Testis (tissue), 2 donors: ENCODE measurements at regions not wholly inside any gene's neighbourhood (a gene's known extent, or its start where the extent isn't known, plus 50 kb on each side); places are given as distances from the start of the nearest gene placed in this dataset.

ENCODE experiments used
- CTCF ChIP-seq, 3 experiments: fragments of 450-650 bp in 2 of 3; fragments of 200-600 bp in 1 of 3; sonication (generic) in 1 of 3; IDR thresholded peaks; one replicate each; pipeline ENCODE4 v1.5.1; 2016 to 2019; ENCODE audit warnings: antibody characterized with exemption in 3 of 3, mild to moderate bottlenecking in 2 of 3, moderate library complexity in 1 of 3
- POLR2A ChIP-seq: fragments of 450-650 bp; IDR thresholded peaks from one replicate; pipeline ENCODE4 v1.6.1; 2017; ENCODE audit warnings: antibody characterized with exemption, mild to moderate bottlenecking, moderate library complexity

- TF ChIP-seq CTCF (IDR thresholded peaks at IDR 0.05): no peak
- no peak for TF ChIP-seq POLR2A
Measured at GRCh38 chr12:128083132-128083729, 183.7 kb upstream of the TMEM132C start.
